ENCODE measurements at regions not wholly inside any gene's neighbourhood (a gene's known extent, or its start where the extent isn't known, plus 50 kb on each side); places are given as distances from the start of the nearest gene placed in this dataset.

- TF ChIP-seq POLR2A (IDR thresholded peaks at IDR 0.05; ENCODE audit: low read depth, low read length) (no peak), CTCF (conservative IDR thresholded peaks at IDR 0.05; ENCODE audit: low read depth, low read length) (no peak), RFX5 (IDR thresholded peaks at IDR 0.05; ENCODE audit: low read depth, low read length) (no peak)
Observed at GRCh38 chr4:187302457-187303150, 578.9 kb upstream of the FAT1 start.
